ENCODE measurements at regions not wholly inside any gene's neighbourhood (a gene's known extent, or its start where the extent isn't known, plus 50 kb on each side); places are given as distances from the start of the nearest gene placed in this dataset.

DNA sequence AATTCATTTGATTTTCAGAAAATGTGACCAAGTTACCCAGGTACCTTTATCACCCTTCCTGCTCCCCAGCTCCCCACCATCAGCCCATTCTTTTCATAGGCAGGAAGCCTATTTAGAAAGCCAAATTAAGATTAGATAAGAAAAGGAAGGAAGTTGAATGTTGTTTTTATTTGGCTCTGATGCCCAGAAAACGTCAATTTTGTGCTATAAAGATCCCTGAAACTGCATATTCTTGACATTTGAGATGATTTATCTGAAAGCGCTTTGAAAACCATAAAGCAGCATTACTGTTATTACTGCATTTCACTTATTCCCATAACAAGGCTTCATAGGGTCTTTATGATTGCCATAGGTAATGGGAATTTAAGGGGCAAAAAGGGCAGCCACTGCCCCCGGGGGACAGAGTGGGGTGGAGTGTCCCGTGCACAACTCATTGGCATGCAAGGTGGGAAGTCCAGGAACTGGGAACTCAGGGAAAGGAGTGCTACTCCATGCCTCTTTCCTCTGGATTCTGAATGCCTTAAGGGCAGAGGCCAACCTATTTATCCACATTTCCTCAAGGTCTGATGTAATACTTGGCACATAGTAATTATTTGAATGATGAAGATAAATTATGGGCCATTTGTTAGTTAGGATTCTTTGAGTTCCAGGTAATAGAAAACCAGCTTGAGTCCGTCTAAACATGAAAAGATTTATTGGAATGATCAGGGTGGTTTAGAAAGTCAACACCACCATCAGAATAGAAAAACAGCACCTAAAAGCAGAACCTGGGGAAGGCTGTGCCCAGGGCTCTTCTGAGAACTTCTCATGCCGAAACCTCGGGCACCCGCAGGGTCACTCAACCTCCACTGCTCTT lies 100.6 kb upstream of the ELMO1 start:
- TF ChIP-seq, protein P1, sequence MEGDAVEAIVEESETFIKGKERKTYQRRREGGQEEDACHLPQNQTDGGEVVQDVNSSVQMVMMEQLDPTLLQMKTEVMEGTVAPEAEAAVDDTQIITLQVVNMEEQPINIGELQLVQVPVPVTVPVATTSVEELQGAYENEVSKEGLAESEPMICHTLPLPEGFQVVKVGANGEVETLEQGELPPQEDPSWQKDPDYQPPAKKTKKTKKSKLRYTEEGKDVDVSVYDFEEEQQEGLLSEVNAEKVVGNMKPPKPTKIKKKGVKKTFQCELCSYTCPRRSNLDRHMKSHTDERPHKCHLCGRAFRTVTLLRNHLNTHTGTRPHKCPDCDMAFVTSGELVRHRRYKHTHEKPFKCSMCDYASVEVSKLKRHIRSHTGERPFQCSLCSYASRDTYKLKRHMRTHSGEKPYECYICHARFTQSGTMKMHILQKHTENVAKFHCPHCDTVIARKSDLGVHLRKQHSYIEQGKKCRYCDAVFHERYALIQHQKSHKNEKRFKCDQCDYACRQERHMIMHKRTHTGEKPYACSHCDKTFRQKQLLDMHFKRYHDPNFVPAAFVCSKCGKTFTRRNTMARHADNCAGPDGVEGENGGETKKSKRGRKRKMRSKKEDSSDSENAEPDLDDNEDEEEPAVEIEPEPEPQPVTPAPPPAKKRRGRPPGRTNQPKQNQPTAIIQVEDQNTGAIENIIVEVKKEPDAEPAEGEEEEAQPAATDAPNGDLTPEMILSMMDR (IDR thresholded peaks at IDR 0.05 in 4 of 5, conservative IDR thresholded peaks at IDR 0.05 in 1 of 5) = no peak
- TF ChIP-seq POLR2A (IDR thresholded peaks at IDR 0.05) = no peak

All from gastrocnemius medialis (tissue), 4 donors.